ENCODE measurements at regions not wholly inside any gene's neighbourhood (a gene's known extent, or its start where the extent isn't known, plus 50 kb on each side); places are given as distances from the start of the nearest gene placed in this dataset.

GRCh38 chr2:225793736-225794550 is 394.4 kb downstream of the NYAP2 start:
- Histone ChIP-seq H3K9me3 (replicated peaks) (no peaks in the 10 kb centered on the region), H3K27me3 (replicated peaks) (no peaks in the 10 kb centered on the region)

GRCh38 chr2:225788571-225789094 is 389.1 kb downstream of the NYAP2 start:
- Histone ChIP-seq H3K4me1 (replicated peaks) (no peaks in the 10 kb centered on the region), H3K4me3 (no peak overlapping the region)

More at GRCh38 chr2:225793736-225794550, 394.4 kb downstream of the NYAP2 start:
- no peak overlapping the region for H3K27ac ChIP-seq
- H3K4me1 ChIP-seq (replicated peaks), result no peaks in the 10 kb centered on the region
- no peaks in the 10 kb centered on the region for H3K36me3 ChIP-seq
- H3K4me3 ChIP-seq, result no peak overlapping the region
- no peak for DNase-seq (ENCODE audit: low read depth in 1 of 2, low spot score in 2 of 2)

GRCh38 chr2:225787497-225787896 is 388.0 kb downstream of the NYAP2 start:
- no peak overlapping the region for H3K4me3 ChIP-seq
- no peaks in the 10 kb centered on the region for H3K36me3 ChIP-seq

More at GRCh38 chr2:225788571-225789094, 389.1 kb downstream of the NYAP2 start:
- Histone ChIP-seq H3K36me3 (no peaks in the 10 kb centered on the region), H3K9me3 (replicated peaks) (no peaks in the 10 kb centered on the region), H3K27me3 (replicated peaks) (no peaks in the 10 kb centered on the region), H3K27ac (no peak overlapping the region)
- no peak for DNase-seq (ENCODE audit: low read depth in 1 of 2, low spot score in 2 of 2)

GRCh38 chr2:225781991-225782390 is 382.5 kb downstream of the NYAP2 start:
- Histone ChIP-seq H3K27ac (no peak overlapping the region), H3K27me3 (replicated peaks) (no peaks in the 10 kb centered on the region), H3K9me3 (replicated peaks) (no peaks in the 10 kb centered on the region), H3K36me3 (no peaks in the 10 kb centered on the region), H3K4me1 (replicated peaks) (no peaks in the 10 kb centered on the region), H3K4me3 (no peak overlapping the region)
- DNase-seq (ENCODE audit: low read depth in 1 of 2, low spot score in 2 of 2), result no peak

More at GRCh38 chr2:225787497-225787896, 388.0 kb downstream of the NYAP2 start:
- no peaks in the 10 kb centered on the region for H3K4me1 ChIP-seq (replicated peaks)
- H3K9me3 ChIP-seq (replicated peaks), result no peaks in the 10 kb centered on the region
- H3K27ac ChIP-seq, result no peak overlapping the region
- DNase-seq (ENCODE audit: low read depth in 1 of 2, low spot score in 2 of 2), result no peak
- no peaks in the 10 kb centered on the region for H3K27me3 ChIP-seq (replicated peaks)

GRCh38 chr2:225781145-225781544 is 381.6 kb downstream of the NYAP2 start:
- no peak for DNase-seq (ENCODE audit: low read depth in 1 of 2, low spot score in 2 of 2)
- no peak overlapping the region for H3K4me3 ChIP-seq
- H3K27ac ChIP-seq, result no peak overlapping the region
- H3K9me3 ChIP-seq (replicated peaks), result no peaks in the 10 kb centered on the region
- H3K27me3 ChIP-seq (replicated peaks), result no peaks in the 10 kb centered on the region
- H3K4me1 ChIP-seq (replicated peaks), result no peaks in the 10 kb centered on the region
- no peaks in the 10 kb centered on the region for H3K36me3 ChIP-seq

GRCh38 chr2:225779829-225780228 is 380.3 kb downstream of the NYAP2 start:
- no peaks in the 10 kb centered on the region for H3K27me3 ChIP-seq (replicated peaks)
- H3K4me3 ChIP-seq, result no peak overlapping the region
- no peaks in the 10 kb centered on the region for H3K36me3 ChIP-seq
- H3K27ac ChIP-seq, result no peak overlapping the region
- H3K4me1 ChIP-seq (replicated peaks), result no peaks in the 10 kb centered on the region
- no peak for DNase-seq (ENCODE audit: low read depth in 1 of 2, low spot score in 2 of 2)
- no peaks in the 10 kb centered on the region for H3K9me3 ChIP-seq (replicated peaks)

GRCh38 chr2:225773148-225773547 is 373.6 kb downstream of the NYAP2 start:
- H3K4me1 ChIP-seq (replicated peaks), result no peaks in the 10 kb centered on the region
- no peaks in the 10 kb centered on the region for H3K9me3 ChIP-seq (replicated peaks)
- no peaks in the 10 kb centered on the region for H3K27me3 ChIP-seq (replicated peaks)
- H3K36me3 ChIP-seq, result no peaks in the 10 kb centered on the region
- no peak overlapping the region for H3K27ac ChIP-seq
- H3K4me3 ChIP-seq, result no peak overlapping the region
- DNase-seq (ENCODE audit: low read depth in 1 of 2, low spot score in 2 of 2), result no peak

- no peak for DNase-seq (ENCODE audit: low read depth in 1 of 2, low spot score in 2 of 2)
- H3K36me3 ChIP-seq, result no peaks in the 10 kb centered on the region
- no peaks in the 10 kb centered on the region for H3K9me3 ChIP-seq (replicated peaks)
- no peaks in the 10 kb centered on the region for H3K27me3 ChIP-seq (replicated peaks)
- H3K4me3 ChIP-seq, result no peak overlapping the region
- H3K27ac ChIP-seq, result no peak overlapping the region
- no peaks in the 10 kb centered on the region for H3K4me1 ChIP-seq (replicated peaks)
These were observed 372.2 kb downstream of the NYAP2 start for GRCh38 chr2:225771701-225772100.

GRCh38 chr2:225768741-225769140 is 369.2 kb downstream of the NYAP2 start:
- no peaks in the 10 kb centered on the region for H3K9me3 ChIP-seq (replicated peaks)
- no peak for DNase-seq (ENCODE audit: low read depth in 1 of 2, low spot score in 2 of 2)
- H3K4me1 ChIP-seq (replicated peaks), result no peaks in the 10 kb centered on the region
- H3K36me3 ChIP-seq, result no peaks in the 10 kb centered on the region
- no peak overlapping the region for H3K4me3 ChIP-seq
- H3K27me3 ChIP-seq (replicated peaks), result no peaks in the 10 kb centered on the region
- H3K27ac ChIP-seq, result no peak overlapping the region

GRCh38 chr2:225766431-225766830 is 366.9 kb downstream of the NYAP2 start:
- Histone ChIP-seq H3K4me1 (replicated peaks) (peaks cover 3% of the 10 kb centered on the region; the same call in 1 of the 2 replicates), H3K27ac (no peak overlapping the region), H3K36me3 (no peaks in the 10 kb centered on the region), H3K27me3 (replicated peaks) (no peaks in the 10 kb centered on the region), H3K4me3 (no peak overlapping the region), H3K9me3 (replicated peaks) (no peaks in the 10 kb centered on the region)
- DNase-seq (ENCODE audit: low read depth in 1 of 2, low spot score in 2 of 2), result no peak

GRCh38 chr2:225765820-225766219 is 366.3 kb downstream of the NYAP2 start:
- Histone ChIP-seq H3K4me1 (replicated peaks) (peaks cover 4% of the 10 kb centered on the region; the same call in 1 of the 2 replicates), H3K4me3 (no peak overlapping the region), H3K9me3 (replicated peaks) (no peaks in the 10 kb centered on the region), H3K36me3 (no peaks in the 10 kb centered on the region), H3K27ac (no peak overlapping the region), H3K27me3 (replicated peaks) (no peaks in the 10 kb centered on the region)
- no peak for DNase-seq (ENCODE audit: low read depth in 1 of 2, low spot score in 2 of 2)

GRCh38 chr2:225764346-225764745 is 364.8 kb downstream of the NYAP2 start:
- H3K27me3 ChIP-seq (replicated peaks), result no peaks in the 10 kb centered on the region
- no peak for DNase-seq (ENCODE audit: low read depth in 1 of 2, low spot score in 2 of 2)
- no peak overlapping the region for H3K4me3 ChIP-seq
- no peaks in the 10 kb centered on the region for H3K9me3 ChIP-seq (replicated peaks)
- H3K36me3 ChIP-seq, result no peaks in the 10 kb centered on the region
- no peak overlapping the region for H3K27ac ChIP-seq
- H3K4me1 ChIP-seq (replicated peaks), result peaks cover 4% of the 10 kb centered on the region; the same call in 1 of the 2 replicates

- no peak overlapping the region for H3K27ac ChIP-seq
- H3K4me1 ChIP-seq (replicated peaks), result peaks cover 4% of the 10 kb centered on the region; the same call in 1 of the 2 replicates
- no peak for DNase-seq (ENCODE audit: low read depth in 1 of 2, low spot score in 2 of 2)
- no peaks in the 10 kb centered on the region for H3K9me3 ChIP-seq (replicated peaks)
- no peak overlapping the region for H3K4me3 ChIP-seq
- H3K36me3 ChIP-seq, result no peaks in the 10 kb centered on the region
- no peaks in the 10 kb centered on the region for H3K27me3 ChIP-seq (replicated peaks)
These were observed 364.2 kb downstream of the NYAP2 start for GRCh38 chr2:225763711-225764110.

GRCh38 chr2:225761396-225761795 is 361.9 kb downstream of the NYAP2 start:
- Histone ChIP-seq H3K36me3 (no peaks in the 10 kb centered on the region), H3K4me3 (no peak overlapping the region), H3K27ac (no peak overlapping the region), H3K4me1 (replicated peaks) (peaks cover 10% of the 10 kb centered on the region), H3K9me3 (replicated peaks) (no peaks in the 10 kb centered on the region), H3K27me3 (replicated peaks) (no peaks in the 10 kb centered on the region)
- no peak for DNase-seq (ENCODE audit: low read depth in 1 of 2, low spot score in 2 of 2)

Measured in SJSA1 (cell line).